ENCODE measurements at regions not wholly inside any gene's neighbourhood (a gene's known extent, or its start where the extent isn't known, plus 50 kb on each side); places are given as distances from the start of the nearest gene placed in this dataset.

DNA sequence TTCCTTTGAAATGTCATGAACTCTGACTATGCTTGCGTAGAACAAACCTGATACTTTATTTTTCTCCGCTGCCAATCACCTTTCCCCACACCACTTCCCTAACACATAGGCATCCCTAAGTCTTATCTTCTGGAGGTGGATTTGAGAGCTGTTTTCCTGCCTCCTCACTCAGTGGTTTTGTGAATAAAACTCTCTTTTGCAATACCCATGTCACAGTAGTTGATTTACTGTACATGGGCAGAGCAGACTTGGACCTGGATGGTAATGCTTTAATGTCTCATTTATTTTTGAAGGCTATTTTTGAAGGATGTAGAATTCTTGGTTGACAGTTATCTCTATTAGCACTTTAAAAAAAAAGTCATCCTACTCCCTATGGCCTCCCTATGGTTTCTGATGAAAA lies 881.8 kb downstream of the SLITRK5 start:
- TF ChIP-seq MAZ (IDR thresholded peaks at IDR 0.05; ENCODE audit: borderline replicate concordance, low read depth, low read length) (no peak), POLR2A (IDR thresholded peaks at IDR 0.05; ENCODE audit: low read depth, low read length) (no peak), USF2 (IDR thresholded peaks at IDR 0.05; ENCODE audit: low read depth, low read length) (no peak)
- TF ChIP-seq, protein P1, sequence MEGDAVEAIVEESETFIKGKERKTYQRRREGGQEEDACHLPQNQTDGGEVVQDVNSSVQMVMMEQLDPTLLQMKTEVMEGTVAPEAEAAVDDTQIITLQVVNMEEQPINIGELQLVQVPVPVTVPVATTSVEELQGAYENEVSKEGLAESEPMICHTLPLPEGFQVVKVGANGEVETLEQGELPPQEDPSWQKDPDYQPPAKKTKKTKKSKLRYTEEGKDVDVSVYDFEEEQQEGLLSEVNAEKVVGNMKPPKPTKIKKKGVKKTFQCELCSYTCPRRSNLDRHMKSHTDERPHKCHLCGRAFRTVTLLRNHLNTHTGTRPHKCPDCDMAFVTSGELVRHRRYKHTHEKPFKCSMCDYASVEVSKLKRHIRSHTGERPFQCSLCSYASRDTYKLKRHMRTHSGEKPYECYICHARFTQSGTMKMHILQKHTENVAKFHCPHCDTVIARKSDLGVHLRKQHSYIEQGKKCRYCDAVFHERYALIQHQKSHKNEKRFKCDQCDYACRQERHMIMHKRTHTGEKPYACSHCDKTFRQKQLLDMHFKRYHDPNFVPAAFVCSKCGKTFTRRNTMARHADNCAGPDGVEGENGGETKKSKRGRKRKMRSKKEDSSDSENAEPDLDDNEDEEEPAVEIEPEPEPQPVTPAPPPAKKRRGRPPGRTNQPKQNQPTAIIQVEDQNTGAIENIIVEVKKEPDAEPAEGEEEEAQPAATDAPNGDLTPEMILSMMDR (conservative IDR thresholded peaks at IDR 0.05; ENCODE audit: low read depth, low read length) = no peak

Data from IMR-90 (cell line).